Erythroblast (primary cell): ENCODE measurements at regions not wholly inside any gene's neighbourhood (a gene's known extent, or its start where the extent isn't known, plus 50 kb on each side); places are given as distances from the start of the nearest gene placed in this dataset.

Experiments
- GATA1 ChIP-seq: IDR thresholded peaks from 2 replicates; pipeline ENCODE4 v1.6.1; 2011; ENCODE audit warnings: low read depth, mild to moderate bottlenecking, control low read depth, low read length, moderate library complexity
- POLR2A ChIP-seq: IDR thresholded peaks from 2 replicates; pipeline ENCODE4 v1.6.1; 2011; ENCODE audit warnings: mild to moderate bottlenecking, low read length

DNA sequence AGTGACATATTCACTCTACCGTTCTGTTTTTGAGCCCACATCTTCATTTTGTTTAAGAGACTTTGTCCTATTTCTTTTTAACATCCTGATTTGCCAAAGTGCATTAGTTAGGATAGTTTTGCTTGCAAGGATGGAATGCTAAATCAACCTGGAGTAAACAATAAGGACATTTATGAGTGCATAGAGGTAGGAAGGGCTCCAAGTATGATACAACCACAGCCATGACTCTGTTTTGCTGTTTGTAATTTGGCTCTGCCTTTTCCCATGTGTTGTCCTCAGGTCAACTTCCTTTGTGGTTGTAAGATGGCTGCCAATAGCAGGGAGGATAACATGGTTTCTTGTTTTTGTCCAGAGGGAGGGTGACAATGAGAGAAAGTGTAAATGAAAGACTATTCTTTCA lies 66.4 kb upstream of the GOLIM4 start:
- TF ChIP-seq POLR2A (no peak), GATA1 (no peak)
